Activated CD8-positive, alpha-beta memory T cell treated with anti-CD3 and anti-CD28 coated beads, Interleukin-2, amount 10 ng/mL, durations not matched to agents 7 days and 5 days (primary cell): ENCODE measurements at regions not wholly inside any gene's neighbourhood (a gene's known extent, or its start where the extent isn't known, plus 50 kb on each side); places are given as distances from the start of the nearest gene placed in this dataset.

Experiments used
- ATAC-seq: fragments of 150-1000 bp; cut with Tn5 transposase; one replicate; pipeline ENCODE4 v1.10.0; 2021; ENCODE audit warnings: moderate library complexity
- CTCF ChIA-PET: fragments of 350-600 bp; sonication (Branson Sonifier 250); formaldehyde crosslinking; loops from one replicate; lab custom pipeline; 2021; ENCODE audit warnings: antibody characterized with exemption; lab: Charles Lee
- DNase-seq: peaks from one replicate; pipeline ENCODE4 v3.0.0-alpha.2; 2020
- H3K27ac Mint-ChIP-seq: one replicate; pipeline ENCODE4 v1.8.0; 2021; ENCODE audit warnings: mild to moderate bottlenecking, mixed read lengths
- H3K27me3 Mint-ChIP-seq: one replicate; pipeline ENCODE4 v1.8.0; 2021; ENCODE audit warnings: mixed read lengths
- H3K36me3 Mint-ChIP-seq: one replicate; pipeline ENCODE4 v1.8.0; 2021; ENCODE audit warnings: mild to moderate bottlenecking, mixed read lengths
- H3K4me1 Mint-ChIP-seq: one replicate; pipeline ENCODE4 v1.8.0; 2021; ENCODE audit warnings: mixed read lengths
- H3K4me3 Mint-ChIP-seq: one replicate; pipeline ENCODE4 v1.8.0; 2021; ENCODE audit warnings: mild to moderate bottlenecking, moderate library complexity, mixed read lengths
- H3K9me3 Mint-ChIP-seq: one replicate; pipeline ENCODE4 v1.8.0; 2022; ENCODE audit warnings: low read depth, mixed read lengths

GRCh38 chr15:95826412-95827195 is 503.9 kb upstream of the NR2F2 start:
- Mint-ChIP-seq H3K27me3 (no peaks in the 10 kb centered on the region), H3K9me3 (no peaks in the 10 kb centered on the region), H3K27ac (no peak overlapping the region), H3K4me1 (no peaks in the 10 kb centered on the region), H3K36me3 (no peaks in the 10 kb centered on the region), H3K4me3 (no peak overlapping the region)
- DNase-seq (no peak), ATAC-seq (no peak)
- CTCF ChIA-PET = no interaction called here

GRCh38 chr15:95829062-95829461 is 501.4 kb upstream of the NR2F2 start:
- H3K4me1 Mint-ChIP-seq = no peaks in the 10 kb centered on the region
- ATAC-seq (no peak), DNase-seq (no peak)
- H3K9me3 Mint-ChIP-seq = no peaks in the 10 kb centered on the region
- H3K4me3 Mint-ChIP-seq = no peak overlapping the region
- H3K27me3 Mint-ChIP-seq = no peaks in the 10 kb centered on the region
- H3K27ac Mint-ChIP-seq = no peak overlapping the region
- CTCF ChIA-PET = interaction anchor here (0.7 to 1.5 kb wide), 3 partner anchors 10 to 51 kb away, joined by 3 to 6 read pairs (median 3); no protein-coding TSS in a partner anchor
- H3K36me3 Mint-ChIP-seq = no peaks in the 10 kb centered on the region

- H3K36me3 Mint-ChIP-seq = peaks cover 1% of the 10 kb centered on the region
- no peaks in the 10 kb centered on the region for H3K9me3 Mint-ChIP-seq
- peaks cover 2% of the 10 kb centered on the region for H3K27me3 Mint-ChIP-seq
- H3K27ac Mint-ChIP-seq = no peak overlapping the region
- DNase-seq (no peak), ATAC-seq (no peak)
- CTCF ChIA-PET = no interaction called here
- no peak overlapping the region for H3K4me3 Mint-ChIP-seq
- no peaks in the 10 kb centered on the region for H3K4me1 Mint-ChIP-seq
Measured at GRCh38 chr15:95830281-95830680, 500.2 kb upstream of the NR2F2 start.

- H3K27ac Mint-ChIP-seq = no peak overlapping the region
- DNase-seq (no peak), ATAC-seq (no peak)
- H3K4me1 Mint-ChIP-seq = no peaks in the 10 kb centered on the region
- no peak overlapping the region for H3K4me3 Mint-ChIP-seq
- H3K27me3 Mint-ChIP-seq = peaks cover 2% of the 10 kb centered on the region
- H3K9me3 Mint-ChIP-seq = no peaks in the 10 kb centered on the region
- H3K36me3 Mint-ChIP-seq = peaks cover 1% of the 10 kb centered on the region
- CTCF ChIA-PET = no interaction called here
Measured at GRCh38 chr15:95832668-95833067, 497.8 kb upstream of the NR2F2 start.

- H3K27ac Mint-ChIP-seq = no peak overlapping the region
- DNase-seq (no peak), ATAC-seq (no peak)
- CTCF ChIA-PET = interaction anchor here (0.7 kb wide), 1 partner anchor 12 kb away, joined by 3 read pairs; no protein-coding TSS in a partner anchor
- peaks cover 10% of the 10 kb centered on the region for H3K4me1 Mint-ChIP-seq
- H3K27me3 Mint-ChIP-seq = peaks cover 2% of the 10 kb centered on the region
- no peak overlapping the region for H3K4me3 Mint-ChIP-seq
- no peaks in the 10 kb centered on the region for H3K9me3 Mint-ChIP-seq
- H3K36me3 Mint-ChIP-seq = peaks cover 3% of the 10 kb centered on the region
Measured at GRCh38 chr15:95834028-95834804, 496.3 kb upstream of the NR2F2 start.

GRCh38 chr15:95836536-95836935 is 494.0 kb upstream of the NR2F2 start:
- ATAC-seq (no peak), DNase-seq (no peak)
- Mint-ChIP-seq H3K9me3 (no peaks in the 10 kb centered on the region), H3K27me3 (peaks cover 2% of the 10 kb centered on the region), H3K27ac (no peak overlapping the region), H3K4me3 (no peak overlapping the region), H3K36me3 (peaks cover 6% of the 10 kb centered on the region), H3K4me1 (peaks cover 27% of the 10 kb centered on the region)
- CTCF ChIA-PET = no interaction called here

GRCh38 chr15:95837341-95838004 is 493.0 kb upstream of the NR2F2 start:
- no peak overlapping the region for H3K27ac Mint-ChIP-seq
- ATAC-seq (no peak), DNase-seq (no peak)
- H3K4me3 Mint-ChIP-seq = no peak overlapping the region
- CTCF ChIA-PET = interaction anchor here (1.3 kb wide), 1 partner anchor 12 kb away, joined by 5 read pairs; no protein-coding TSS in a partner anchor
- peaks cover 27% of the 10 kb centered on the region for H3K4me1 Mint-ChIP-seq
- peaks cover 6% of the 10 kb centered on the region for H3K36me3 Mint-ChIP-seq
- peaks cover 2% of the 10 kb centered on the region for H3K27me3 Mint-ChIP-seq
- H3K9me3 Mint-ChIP-seq = no peaks in the 10 kb centered on the region

GRCh38 chr15:95839367-95839782 is 491.1 kb upstream of the NR2F2 start:
- CTCF ChIA-PET = interaction anchor here (1.3 to 1.7 kb wide), 2 partner anchors 10 to 29 kb away, joined by 3 to 6 read pairs; no protein-coding TSS in a partner anchor
- peak; percentile 94 for ATAC-seq
- peak overlapping the region; percentile 47 for H3K4me3 Mint-ChIP-seq
- H3K27ac Mint-ChIP-seq = peak overlapping the region; percentile 88
- H3K27me3 Mint-ChIP-seq = peaks cover 2% of the 10 kb centered on the region
- no peaks in the 10 kb centered on the region for H3K9me3 Mint-ChIP-seq
- DNase-seq = no peak
- peaks cover 4% of the 10 kb centered on the region for H3K36me3 Mint-ChIP-seq
- peaks cover 37% of the 10 kb centered on the region for H3K4me1 Mint-ChIP-seq

- peaks cover 4% of the 10 kb centered on the region for H3K36me3 Mint-ChIP-seq
- H3K27me3 Mint-ChIP-seq = no peaks in the 10 kb centered on the region
- H3K9me3 Mint-ChIP-seq = no peaks in the 10 kb centered on the region
- CTCF ChIA-PET = interaction anchor here (1.3 kb wide), 1 partner anchor 29 kb away, joined by 4 read pairs; no protein-coding TSS in a partner anchor
- ATAC-seq (no peak), DNase-seq (no peak)
- H3K27ac Mint-ChIP-seq = peak overlapping the region; percentile 88
- H3K4me3 Mint-ChIP-seq = no peak overlapping the region
- peaks cover 37% of the 10 kb centered on the region for H3K4me1 Mint-ChIP-seq
Measured at GRCh38 chr15:95840004-95840403, 490.5 kb upstream of the NR2F2 start.

- peaks cover 4% of the 10 kb centered on the region for H3K36me3 Mint-ChIP-seq
- CTCF ChIA-PET = interaction anchor here (1.3 kb wide), 1 partner anchor 28 kb away, joined by 4 read pairs; no protein-coding TSS in a partner anchor
- H3K27me3 Mint-ChIP-seq = no peaks in the 10 kb centered on the region
- DNase-seq (no peak), ATAC-seq (no peak)
- peak overlapping the region; percentile 14 for H3K27ac Mint-ChIP-seq
- H3K4me1 Mint-ChIP-seq = peaks cover 37% of the 10 kb centered on the region
- no peak overlapping the region for H3K4me3 Mint-ChIP-seq
- peaks cover 2% of the 10 kb centered on the region for H3K9me3 Mint-ChIP-seq
Measured at GRCh38 chr15:95840855-95841254, 489.6 kb upstream of the NR2F2 start.

- H3K4me1 Mint-ChIP-seq = peaks cover 41% of the 10 kb centered on the region
- no peak overlapping the region for H3K4me3 Mint-ChIP-seq
- H3K36me3 Mint-ChIP-seq = peaks cover 4% of the 10 kb centered on the region
- no peak overlapping the region for H3K27ac Mint-ChIP-seq
- CTCF ChIA-PET = no interaction called here
- H3K27me3 Mint-ChIP-seq = no peaks in the 10 kb centered on the region
- peaks cover 2% of the 10 kb centered on the region for H3K9me3 Mint-ChIP-seq
- DNase-seq = no peak
- no peak for ATAC-seq
Measured at GRCh38 chr15:95842576-95842975, 487.9 kb upstream of the NR2F2 start.

- CTCF ChIA-PET = no interaction called here
- no peak for ATAC-seq
- no peaks in the 10 kb centered on the region for H3K27me3 Mint-ChIP-seq
- no peak for DNase-seq
- no peak overlapping the region for H3K27ac Mint-ChIP-seq
- H3K36me3 Mint-ChIP-seq = peaks cover 4% of the 10 kb centered on the region
- H3K4me1 Mint-ChIP-seq = peaks cover 37% of the 10 kb centered on the region
- H3K9me3 Mint-ChIP-seq = peaks cover 2% of the 10 kb centered on the region
- H3K4me3 Mint-ChIP-seq = no peak overlapping the region
Measured at GRCh38 chr15:95843241-95843910, 487.1 kb upstream of the NR2F2 start.
